Gastrocnemius medialis (tissue), 4 donors: ENCODE measurements at regions not wholly inside any gene's neighbourhood (a gene's known extent, or its start where the extent isn't known, plus 50 kb on each side); places are given as distances from the start of the nearest gene placed in this dataset.

Experiments used
- CTCF ChIP-seq, 5 experiments: fragments of 450-650 bp in 3 of 5; fragments of 200-600 bp in 2 of 5; sonication (generic) in 2 of 5; IDR thresholded peaks in 4 of 5; conservative IDR thresholded peaks in 1 of 5; 1 replicate in 4 of 5; 2 replicates in 1 of 5; pipeline ENCODE4 v1.5.1; 2016 to 2019; ENCODE audit warnings: antibody characterized with exemption in 5 of 5, mild to moderate bottlenecking in 3 of 5, moderate library complexity in 3 of 5
- POLR2A ChIP-seq, 2 donors: fragments of 450-650 bp; IDR thresholded peaks; one replicate each; pipeline ENCODE4 v1.6.1; 2017; ENCODE audit warnings: antibody characterized with exemption in 2 of 2, mild to moderate bottlenecking in 2 of 2, moderate library complexity in 2 of 2

GRCh38 chr1:218079347-218079746, 205.7 kb upstream of the RRP15 start:
- no peak for TF ChIP-seq CTCF (IDR thresholded peaks at IDR 0.05 in 4 of 5, conservative IDR thresholded peaks at IDR 0.05 in 1 of 5)
- no peak for TF ChIP-seq POLR2A (IDR thresholded peaks at IDR 0.05)
